HFFc6 (cell line): ENCODE measurements at regions not wholly inside any gene's neighbourhood (a gene's known extent, or its start where the extent isn't known, plus 50 kb on each side); places are given as distances from the start of the nearest gene placed in this dataset.

Experiments
- DNase-seq: peaks from one replicate; pipeline ENCODE4 v3.0.0-alpha.2; 2018
- H3K27ac Mint-ChIP-seq: 2 replicates; pipeline ENCODE4 v1.8.0; 2020; ENCODE audit warnings: mild to moderate bottlenecking, mixed read lengths
- H3K27me3 Mint-ChIP-seq: 2 replicates; pipeline ENCODE4 v1.8.0; 2021; ENCODE audit warnings: mild to moderate bottlenecking, moderate library complexity, mixed read lengths; ENCODE audit not compliant: insufficient read depth
- H3K36me3 Mint-ChIP-seq: 2 replicates; pipeline ENCODE4 v1.8.0; 2021; ENCODE audit warnings: low read depth, mixed read lengths
- H3K4me1 Mint-ChIP-seq: 2 replicates; pipeline ENCODE4 v1.8.0; 2020; ENCODE audit warnings: low read depth, mixed read lengths
- H3K4me3 Mint-ChIP-seq: 2 replicates; pipeline ENCODE4 v1.8.0; 2020; ENCODE audit warnings: mild to moderate bottlenecking, moderate library complexity, mixed read lengths
- H3K9me3 Mint-ChIP-seq: 2 replicates; pipeline ENCODE4 v1.8.0; 2020; ENCODE audit warnings: mild to moderate bottlenecking, mixed read lengths
- TF ChIP-seq, protein P1 (sequence below): fragments of 200-600 bp; sonication (generic); IDR thresholded peaks from 2 replicates; pipeline ENCODE4 v1.5.0; 2021; ENCODE audit warnings: antibody characterized with exemption, mild to moderate bottlenecking

DNA sequence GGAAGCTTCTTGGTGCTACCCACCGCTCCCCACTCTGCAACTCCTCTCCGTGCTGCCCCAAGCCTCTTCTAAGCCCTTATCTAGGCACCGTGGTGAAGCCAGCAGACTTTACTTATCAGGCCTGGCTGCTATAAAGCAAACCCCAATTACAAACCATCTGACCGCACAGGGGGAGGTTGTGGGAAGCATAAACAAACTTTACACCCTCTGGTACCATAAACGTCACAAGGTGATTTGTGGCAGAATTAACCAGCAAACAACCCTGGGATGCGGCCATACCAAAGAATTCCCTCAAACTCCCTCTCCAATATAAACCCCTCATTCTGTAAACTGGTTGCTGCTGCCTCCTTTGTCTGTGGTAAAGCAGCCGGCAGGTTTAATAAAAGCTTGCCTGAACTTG is 55.2 kb downstream of the MAGEC2 start:
- H3K36me3 Mint-ChIP-seq = no peaks in the 10 kb centered on the region
- H3K4me1 Mint-ChIP-seq = no peaks in the 10 kb centered on the region
- no peak for DNase-seq
- H3K9me3 Mint-ChIP-seq = no peaks in the 10 kb centered on the region; the same call in 1 of the 2 replicates
- no peak overlapping the region for H3K4me3 Mint-ChIP-seq
- peaks cover 4% of the 10 kb centered on the region for H3K27me3 Mint-ChIP-seq
- TF ChIP-seq, protein P1, sequence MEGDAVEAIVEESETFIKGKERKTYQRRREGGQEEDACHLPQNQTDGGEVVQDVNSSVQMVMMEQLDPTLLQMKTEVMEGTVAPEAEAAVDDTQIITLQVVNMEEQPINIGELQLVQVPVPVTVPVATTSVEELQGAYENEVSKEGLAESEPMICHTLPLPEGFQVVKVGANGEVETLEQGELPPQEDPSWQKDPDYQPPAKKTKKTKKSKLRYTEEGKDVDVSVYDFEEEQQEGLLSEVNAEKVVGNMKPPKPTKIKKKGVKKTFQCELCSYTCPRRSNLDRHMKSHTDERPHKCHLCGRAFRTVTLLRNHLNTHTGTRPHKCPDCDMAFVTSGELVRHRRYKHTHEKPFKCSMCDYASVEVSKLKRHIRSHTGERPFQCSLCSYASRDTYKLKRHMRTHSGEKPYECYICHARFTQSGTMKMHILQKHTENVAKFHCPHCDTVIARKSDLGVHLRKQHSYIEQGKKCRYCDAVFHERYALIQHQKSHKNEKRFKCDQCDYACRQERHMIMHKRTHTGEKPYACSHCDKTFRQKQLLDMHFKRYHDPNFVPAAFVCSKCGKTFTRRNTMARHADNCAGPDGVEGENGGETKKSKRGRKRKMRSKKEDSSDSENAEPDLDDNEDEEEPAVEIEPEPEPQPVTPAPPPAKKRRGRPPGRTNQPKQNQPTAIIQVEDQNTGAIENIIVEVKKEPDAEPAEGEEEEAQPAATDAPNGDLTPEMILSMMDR = no peak
- H3K27ac Mint-ChIP-seq = no peak overlapping the region

DNA sequence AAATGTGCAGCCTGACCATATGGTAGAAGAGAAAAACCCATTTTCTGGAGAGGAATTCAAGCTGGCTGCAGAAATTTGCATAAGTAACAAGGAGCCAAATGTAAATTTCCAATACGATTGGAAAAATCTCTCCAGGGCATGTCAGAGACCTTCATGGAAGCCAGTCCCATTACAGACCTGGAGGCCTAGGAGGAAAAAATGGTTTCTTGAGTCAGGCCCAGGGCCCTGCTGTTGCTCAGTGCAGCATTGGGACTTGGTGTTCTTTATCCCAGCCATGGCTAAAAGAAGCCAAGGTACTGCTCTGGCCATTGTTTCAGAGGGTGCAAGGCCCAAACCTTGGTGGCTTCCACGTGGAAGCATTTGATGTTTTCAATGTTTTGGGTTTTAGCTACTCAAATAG is 70.6 kb downstream of the MAGEC2 start:
- Mint-ChIP-seq H3K27me3 (no peaks in the 10 kb centered on the region), H3K9me3 (peaks cover 5% of the 10 kb centered on the region; the same call in 1 of the 2 replicates)

DNA sequence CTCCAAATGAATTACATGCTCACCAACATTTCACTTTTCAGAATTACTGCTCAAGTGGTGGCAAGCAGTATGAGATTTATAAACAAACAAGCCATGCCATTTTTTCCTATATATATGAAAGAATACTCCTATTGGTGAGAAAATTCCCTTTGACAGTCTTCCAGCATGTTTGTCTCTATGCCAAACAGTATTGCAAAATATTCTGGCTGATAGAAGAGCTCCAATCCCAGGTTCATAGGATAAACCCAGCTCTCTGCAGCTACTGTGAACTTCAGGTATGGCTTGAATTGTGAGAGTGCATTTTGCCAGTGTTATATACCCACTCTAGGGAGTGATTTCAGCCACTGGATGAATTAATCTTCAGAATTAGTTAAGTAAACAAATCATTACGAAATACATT is 108.8 kb downstream of the MAGEC2 start:
- H3K27ac Mint-ChIP-seq = no peak overlapping the region
- TF ChIP-seq, protein P1 = no peak
- DNase-seq = no peak

More for the DNA sequence above, 70.6 kb downstream of the MAGEC2 start:
- no peaks in the 10 kb centered on the region for H3K36me3 Mint-ChIP-seq
- no peaks in the 10 kb centered on the region for H3K4me1 Mint-ChIP-seq
- no peak overlapping the region for H3K4me3 Mint-ChIP-seq
- TF ChIP-seq, protein P1 = no peak
- DNase-seq = no peak
- no peak overlapping the region for H3K27ac Mint-ChIP-seq

DNA sequence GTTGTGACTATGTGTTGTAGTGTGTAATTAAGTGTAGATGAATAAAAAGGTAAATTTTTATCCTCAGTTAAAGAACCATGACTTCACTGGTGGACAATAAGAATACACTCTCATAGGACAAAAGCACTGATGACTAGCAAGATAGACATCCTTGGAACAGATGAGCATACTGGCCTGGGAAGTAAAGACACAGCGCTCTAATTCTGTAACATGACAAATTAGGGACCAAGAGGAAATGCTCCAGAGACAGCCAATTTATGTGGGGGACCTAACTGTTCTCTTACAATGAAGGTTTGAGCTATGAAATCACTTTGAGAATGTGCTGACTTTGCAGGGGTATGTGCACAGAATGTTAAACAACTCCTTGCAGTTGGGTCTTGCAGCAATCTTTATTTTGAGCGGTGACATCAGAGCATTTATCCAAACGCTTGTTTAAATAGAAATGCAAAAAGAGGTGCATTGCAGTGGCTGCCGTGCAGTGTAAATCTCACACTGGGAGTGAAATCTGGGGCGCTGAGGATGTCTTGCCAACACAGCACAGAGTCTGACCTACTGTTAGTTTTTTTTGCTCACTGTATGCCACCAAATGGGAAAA is 109.3 kb downstream of the MAGEC2 start:
- no peak for DNase-seq
- Mint-ChIP-seq H3K27ac (no peak overlapping the region), H3K36me3 (no peaks in the 10 kb centered on the region), H3K27me3 (peaks cover 2% of the 10 kb centered on the region; the same call in 1 of the 2 replicates), H3K4me1 (no peaks in the 10 kb centered on the region), H3K9me3 (no peaks in the 10 kb centered on the region), H3K4me3 (no peak overlapping the region)
- TF ChIP-seq, protein P1 = no peak

More for the DNA sequence above, 108.8 kb downstream of the MAGEC2 start:
- Mint-ChIP-seq H3K9me3 (no peaks in the 10 kb centered on the region), H3K36me3 (no peaks in the 10 kb centered on the region), H3K27me3 (peaks cover 2% of the 10 kb centered on the region; the same call in 1 of the 2 replicates), H3K4me3 (no peak overlapping the region), H3K4me1 (no peaks in the 10 kb centered on the region)

DNA sequence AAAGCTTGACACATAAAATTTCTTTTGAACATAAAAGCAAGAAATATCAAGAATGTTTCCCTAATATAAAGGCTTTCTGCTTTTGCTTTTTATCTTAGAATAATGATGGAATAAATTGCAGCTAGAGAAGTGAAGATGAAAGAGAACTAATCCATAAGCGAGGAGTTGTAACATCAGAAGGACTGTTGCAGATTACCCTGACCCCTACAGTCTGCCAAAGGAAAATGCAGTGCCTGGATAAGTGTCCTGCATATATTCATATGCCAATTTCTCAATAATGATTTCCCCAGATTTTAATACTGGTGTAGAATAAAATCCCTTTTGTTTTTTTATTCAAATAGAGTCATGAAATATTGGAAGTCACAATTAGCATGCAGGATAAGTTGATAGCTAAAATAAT is 115.9 kb downstream of the MAGEC2 start:
- H3K27me3 Mint-ChIP-seq = no peaks in the 10 kb centered on the region
- TF ChIP-seq, protein P1 = peak; percentile 70
- no peaks in the 10 kb centered on the region for H3K36me3 Mint-ChIP-seq
- H3K4me3 Mint-ChIP-seq = no peak overlapping the region
- no peak overlapping the region for H3K27ac Mint-ChIP-seq
- DNase-seq = peak; percentile 40
- no peaks in the 10 kb centered on the region for H3K4me1 Mint-ChIP-seq
- H3K9me3 Mint-ChIP-seq = no peaks in the 10 kb centered on the region
